ENCODE measurements at regions not wholly inside any gene's neighbourhood (a gene's known extent, or its start where the extent isn't known, plus 50 kb on each side); places are given as distances from the start of the nearest gene placed in this dataset.

DNA sequence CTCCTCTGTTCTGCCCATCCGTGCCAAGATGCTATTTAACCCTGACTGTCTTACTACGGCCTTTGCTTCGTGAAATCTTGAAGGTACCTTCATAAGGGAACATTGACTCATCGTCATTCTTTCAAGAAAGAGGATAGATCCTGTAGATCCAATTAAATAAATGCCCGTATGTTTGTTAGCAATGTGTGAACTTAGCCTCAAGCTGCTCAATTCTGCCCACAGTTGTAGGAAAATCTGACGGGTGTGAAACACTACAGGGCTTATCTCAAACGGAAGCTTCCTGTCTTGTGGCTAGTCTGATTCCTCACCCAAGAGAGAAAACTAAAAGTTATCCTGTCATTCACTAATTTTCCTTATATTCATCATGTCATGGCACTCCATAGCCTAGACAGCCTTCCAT is 168.0 kb upstream of the TBX3 start:
- no peaks in the 10 kb centered on the region for H3K4me1 ChIP-seq (ENCODE audit: control insufficient read depth in 1 of 2, insufficient read depth in 2 of 2, low read length in 2 of 2)
- no peak overlapping the region for H3K27ac ChIP-seq (ENCODE audit: low read depth in 1 of 2, low read length in 2 of 2)
- H2AFZ ChIP-seq (ENCODE audit: insufficient read depth, low read depth, low read length, poor library complexity, severe bottlenecking) = no peak overlapping the region
- no peak overlapping the region for H3K27ac Mint-ChIP-seq
- no peaks in the 10 kb centered on the region for H3K36me3 Mint-ChIP-seq
- TF ChIP-seq, protein P1, sequence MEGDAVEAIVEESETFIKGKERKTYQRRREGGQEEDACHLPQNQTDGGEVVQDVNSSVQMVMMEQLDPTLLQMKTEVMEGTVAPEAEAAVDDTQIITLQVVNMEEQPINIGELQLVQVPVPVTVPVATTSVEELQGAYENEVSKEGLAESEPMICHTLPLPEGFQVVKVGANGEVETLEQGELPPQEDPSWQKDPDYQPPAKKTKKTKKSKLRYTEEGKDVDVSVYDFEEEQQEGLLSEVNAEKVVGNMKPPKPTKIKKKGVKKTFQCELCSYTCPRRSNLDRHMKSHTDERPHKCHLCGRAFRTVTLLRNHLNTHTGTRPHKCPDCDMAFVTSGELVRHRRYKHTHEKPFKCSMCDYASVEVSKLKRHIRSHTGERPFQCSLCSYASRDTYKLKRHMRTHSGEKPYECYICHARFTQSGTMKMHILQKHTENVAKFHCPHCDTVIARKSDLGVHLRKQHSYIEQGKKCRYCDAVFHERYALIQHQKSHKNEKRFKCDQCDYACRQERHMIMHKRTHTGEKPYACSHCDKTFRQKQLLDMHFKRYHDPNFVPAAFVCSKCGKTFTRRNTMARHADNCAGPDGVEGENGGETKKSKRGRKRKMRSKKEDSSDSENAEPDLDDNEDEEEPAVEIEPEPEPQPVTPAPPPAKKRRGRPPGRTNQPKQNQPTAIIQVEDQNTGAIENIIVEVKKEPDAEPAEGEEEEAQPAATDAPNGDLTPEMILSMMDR (IDR thresholded peaks at IDR 0.05) = no peak
- peaks cover 0 to 6% of the 10 kb centered on the region in 2 donors for H3K9me3 ChIP-seq (replicated peaks in 1 of 2; ENCODE audit: control insufficient read depth in 1 of 2, insufficient read depth in 1 of 2, low read length in 2 of 2)
- peaks cover 2 to 5% (median 2%) of the 10 kb centered on the region in 3 donors for H3K27me3 Mint-ChIP-seq (ENCODE audit: low read depth in 3 of 3)
- no peak for DNase-seq
- no peaks in the 10 kb centered on the region for H4K20me1 ChIP-seq (ENCODE audit: insufficient read depth, low read length)
- no peak overlapping the region for H3K4me3 Mint-ChIP-seq
- no peaks in the 10 kb centered on the region for H3K4me1 Mint-ChIP-seq
- WGBS (ENCODE audit: insufficient coverage) = 62% methylated on average over 7 of the region's 7 CpGs
- peaks cover 2 to 13% (median 5%) of the 10 kb centered on the region in 7 donors for H3K9me3 Mint-ChIP-seq
- H3K4me2 ChIP-seq (replicated peaks; ENCODE audit: extremely low read depth, low read length, poor library complexity, severe bottlenecking) = no peak overlapping the region
- no peak overlapping the region for H3K9ac ChIP-seq (ENCODE audit: insufficient read depth, low read length, poor library complexity, severe bottlenecking)
- H3K79me2 ChIP-seq (ENCODE audit: insufficient read depth, low read length) = no peaks in the 10 kb centered on the region
- intact Hi-C loops (cut with micrococcal nuclease) = no loop called here
- H3K4me3 ChIP-seq (replicated peaks in 1 of 3; ENCODE audit: low read depth in 2 of 3, low read length in 3 of 3) = no peak overlapping the region
- H3K36me3 ChIP-seq (replicated peaks in 1 of 2; ENCODE audit: control insufficient read depth in 1 of 2, insufficient read depth in 2 of 2, low read length in 2 of 2) = no peaks in the 10 kb centered on the region
- H3K27me3 ChIP-seq (ENCODE audit: control insufficient read depth in 2 of 2, insufficient read depth in 2 of 2, low read length in 2 of 2) = peaks cover 0 to 4% of the 10 kb centered on the region in 2 donors

DNA sequence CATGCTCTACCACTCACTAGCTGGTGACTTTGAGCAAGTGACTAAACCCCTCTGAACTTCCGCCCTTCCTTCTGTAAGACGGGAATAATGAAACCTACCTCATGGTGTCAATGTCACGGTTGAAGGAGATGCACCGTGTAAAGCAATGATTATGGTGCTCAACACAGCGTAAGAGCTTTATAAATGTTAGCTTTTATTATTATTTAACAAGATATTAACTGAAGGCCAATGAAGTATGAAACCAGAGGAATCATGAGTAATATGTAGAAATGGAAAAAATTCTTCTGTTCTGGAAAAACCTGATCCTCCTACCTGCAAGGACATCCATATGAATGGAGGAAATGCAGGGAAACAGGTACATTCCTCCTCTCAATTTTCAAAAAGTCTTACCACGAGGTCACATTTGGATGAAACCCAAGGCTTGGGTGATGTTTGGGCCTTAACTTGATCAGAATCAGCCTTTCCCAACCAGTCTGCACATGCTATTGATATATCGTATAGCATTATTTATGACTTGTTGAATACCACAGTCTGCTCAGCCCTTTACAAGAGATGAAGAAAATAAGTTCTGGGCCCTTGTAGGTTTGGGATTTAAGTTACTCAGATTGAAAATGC is 166.8 kb upstream of the TBX3 start:
- intact Hi-C loops (cut with micrococcal nuclease) = no loop called here
- Histone ChIP-seq H3K27ac (ENCODE audit: low read depth in 1 of 2, low read length in 2 of 2) (no peak overlapping the region), H3K36me3 (replicated peaks in 1 of 2; ENCODE audit: control insufficient read depth in 1 of 2, insufficient read depth in 2 of 2, low read length in 2 of 2) (no peaks in the 10 kb centered on the region), H3K9ac (ENCODE audit: insufficient read depth, low read length, poor library complexity, severe bottlenecking) (no peak overlapping the region), H3K4me2 (replicated peaks; ENCODE audit: extremely low read depth, low read length, poor library complexity, severe bottlenecking) (no peak overlapping the region), H3K4me3 (replicated peaks in 1 of 3; ENCODE audit: low read depth in 2 of 3, low read length in 3 of 3) (no peak overlapping the region), H3K79me2 (ENCODE audit: insufficient read depth, low read length) (no peaks in the 10 kb centered on the region), H3K27me3 (ENCODE audit: control insufficient read depth in 2 of 2, insufficient read depth in 2 of 2, low read length in 2 of 2) (no peaks in the 10 kb centered on the region), H3K4me1 (ENCODE audit: control insufficient read depth in 1 of 2, insufficient read depth in 2 of 2, low read length in 2 of 2) (no peaks in the 10 kb centered on the region), H3K9me3 (replicated peaks in 1 of 2; ENCODE audit: control insufficient read depth in 1 of 2, insufficient read depth in 1 of 2, low read length in 2 of 2) (peaks cover 0 to 6% of the 10 kb centered on the region in 2 donors), H4K20me1 (ENCODE audit: insufficient read depth, low read length) (no peaks in the 10 kb centered on the region), H2AFZ (ENCODE audit: insufficient read depth, low read depth, low read length, poor library complexity, severe bottlenecking) (no peak overlapping the region)
- Mint-ChIP-seq H3K27ac (no peak overlapping the region), H3K9me3 (peaks cover 0 to 13% (median 5%) of the 10 kb centered on the region in 7 donors), H3K4me3 (no peak overlapping the region), H3K36me3 (no peaks in the 10 kb centered on the region), H3K4me1 (no peaks in the 10 kb centered on the region), H3K27me3 (ENCODE audit: low read depth in 3 of 3) (peaks cover 2 to 5% (median 3%) of the 10 kb centered on the region in 3 donors)
- no CpG with 5 or more reads among the region's 7 CpGs for WGBS (ENCODE audit: insufficient coverage)
- no peak for DNase-seq
- TF ChIP-seq, protein P1 (IDR thresholded peaks at IDR 0.05) = no peak
